Osteoblast (primary cell): ENCODE measurements at regions not wholly inside any gene's neighbourhood (a gene's known extent, or its start where the extent isn't known, plus 50 kb on each side); places are given as distances from the start of the nearest gene placed in this dataset.
"Not testable (repeated sequence)": the region's sequence is repeated elsewhere in the genome, so short reads cannot be mapped to it uniquely, and the experiment has no call there.

Experiments
- DNase-seq: peaks from one replicate; pipeline ENCODE4 v3.0.0; 2011; ENCODE audit warnings: low spot score, mixed read lengths; ENCODE audit not compliant: insufficient read length; ENCODE audit errors: missing footprints
- H2AFZ ChIP-seq: 2 replicates; pipeline ENCODE4 v1.6.0; 2011; ENCODE audit warnings: mild to moderate bottlenecking, low read length
- H3K27ac ChIP-seq: 2 replicates; pipeline ENCODE4 v1.5.1; 2011; ENCODE audit warnings: mild to moderate bottlenecking, low read depth, low read length, moderate library complexity
- H3K27me3 ChIP-seq: 2 replicates; pipeline ENCODE4 v1.6.0; 2012; ENCODE audit warnings: mild to moderate bottlenecking, control low read depth, inconsistent platforms, low read length, moderate library complexity; ENCODE audit not compliant: insufficient read depth
- H3K36me3 ChIP-seq: 2 replicates; pipeline ENCODE4 v1.5.1; 2011; ENCODE audit warnings: mild to moderate bottlenecking, low read length, control low read depth, moderate library complexity; ENCODE audit not compliant: insufficient read depth
- H3K4me1 ChIP-seq: 2 replicates; pipeline ENCODE4 v1.5.1; 2011; ENCODE audit warnings: mild to moderate bottlenecking, low read length, control low read depth, moderate library complexity; ENCODE audit not compliant: insufficient read depth
- H3K4me2 ChIP-seq: 2 replicates; pipeline ENCODE4 v1.6.0; 2011; ENCODE audit warnings: mild to moderate bottlenecking, low read length; ENCODE audit not compliant: insufficient read depth
- H3K4me3 ChIP-seq: fragments of 200-600 bp; sonication (generic); 3 replicates; pipeline ENCODE4 v1.5.1; 2012; ENCODE audit warnings: mild to moderate bottlenecking, low read length, inconsistent platforms; ENCODE audit not compliant: insufficient read depth
- H3K79me2 ChIP-seq: 2 replicates; pipeline ENCODE4 v1.6.0; 2012; ENCODE audit warnings: mild to moderate bottlenecking, low read length, control low read depth, inconsistent platforms; ENCODE audit not compliant: insufficient read depth
- H3K9me3 ChIP-seq: 2 replicates; pipeline ENCODE4 v1.5.1; 2011; ENCODE audit warnings: low read depth, low read length, control low read depth
- H4K20me1 ChIP-seq: 2 replicates; pipeline ENCODE4 v1.6.0; 2012; ENCODE audit warnings: mild to moderate bottlenecking, low read length, control low read depth; ENCODE audit not compliant: insufficient read depth
- CTCF ChIP-seq: IDR thresholded peaks from 2 replicates; pipeline ENCODE4 v1.5.1; 2011; ENCODE audit warnings: mild to moderate bottlenecking, low read depth, low read length, moderate library complexity; ENCODE audit errors: extremely low read depth

GRCh38 chr6:122182061-122182460 lies 217.4 kb upstream of the HSF2 start:
- Histone ChIP-seq H3K79me2 (no peaks in the 10 kb centered on the region), H3K9me3 (no peaks in the 10 kb centered on the region), H3K4me2 (no peak overlapping the region), H3K36me3 (no peaks in the 10 kb centered on the region), H2AFZ (no peak overlapping the region), H3K27me3 (no peaks in the 10 kb centered on the region), H3K27ac (no peak overlapping the region), H4K20me1 (no peaks in the 10 kb centered on the region), H3K4me3 (no peak overlapping the region), H3K4me1 (peaks cover 3% of the 10 kb centered on the region)
- no peak for DNase-seq
- TF ChIP-seq CTCF: no peak

DNA sequence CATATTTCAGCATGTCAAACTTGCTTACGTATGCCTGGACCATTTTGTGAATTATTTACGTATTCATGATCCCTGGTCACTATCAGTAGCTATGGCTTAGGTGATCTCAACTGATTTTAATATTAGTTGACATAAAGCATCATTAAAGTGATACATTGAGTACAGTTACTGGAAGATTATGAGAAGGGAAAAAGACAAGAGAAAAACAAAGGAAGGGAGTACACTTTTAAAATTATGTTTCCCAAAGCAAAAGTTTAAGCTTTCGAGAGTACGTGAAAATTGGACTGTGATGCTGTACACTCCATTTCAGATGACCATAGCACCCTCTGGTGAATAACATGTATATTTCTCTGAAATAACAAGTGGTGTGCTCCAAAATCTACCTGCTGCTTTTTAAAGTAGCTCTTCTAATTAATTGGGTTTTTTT lies 215.0 kb upstream of the HSF2 start:
- H3K36me3 ChIP-seq: no peaks in the 10 kb centered on the region
- peak overlapping the region; percentile 67 for H3K4me3 ChIP-seq
- TF ChIP-seq CTCF: peak; percentile 58
- DNase-seq: no peak
- H3K27ac ChIP-seq: no peak overlapping the region
- H3K27me3 ChIP-seq: no peaks in the 10 kb centered on the region
- no peaks in the 10 kb centered on the region for H3K9me3 ChIP-seq
- peak overlapping the region; percentile 78 for H2AFZ ChIP-seq
- H3K79me2 ChIP-seq: no peaks in the 10 kb centered on the region
- no peaks in the 10 kb centered on the region for H4K20me1 ChIP-seq
- peaks cover 3% of the 10 kb centered on the region for H3K4me1 ChIP-seq
- H3K4me2 ChIP-seq: peak overlapping the region; percentile 69

DNA sequence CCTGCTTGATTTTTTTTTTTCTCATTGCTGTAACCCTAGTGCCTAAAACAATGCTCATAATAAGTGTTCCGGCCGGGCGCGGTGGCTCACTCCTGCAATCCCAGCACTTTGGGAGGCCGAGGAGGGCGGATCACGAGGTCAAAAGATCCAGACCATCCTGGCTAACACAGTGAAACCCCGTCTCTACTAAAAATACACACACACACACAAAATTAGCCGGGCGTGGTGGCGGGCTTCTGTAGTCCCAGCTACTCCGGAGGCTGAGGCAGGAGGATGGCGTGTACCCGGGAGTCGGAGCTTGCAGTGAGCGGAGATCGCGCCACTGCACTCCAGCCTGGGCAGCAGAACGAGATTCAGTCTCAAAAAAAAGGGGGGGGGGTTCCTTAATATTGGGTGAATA lies 214.0 kb upstream of the HSF2 start:
- not testable (repeated sequence) for H3K79me2 ChIP-seq, H3K27me3 ChIP-seq

DNA sequence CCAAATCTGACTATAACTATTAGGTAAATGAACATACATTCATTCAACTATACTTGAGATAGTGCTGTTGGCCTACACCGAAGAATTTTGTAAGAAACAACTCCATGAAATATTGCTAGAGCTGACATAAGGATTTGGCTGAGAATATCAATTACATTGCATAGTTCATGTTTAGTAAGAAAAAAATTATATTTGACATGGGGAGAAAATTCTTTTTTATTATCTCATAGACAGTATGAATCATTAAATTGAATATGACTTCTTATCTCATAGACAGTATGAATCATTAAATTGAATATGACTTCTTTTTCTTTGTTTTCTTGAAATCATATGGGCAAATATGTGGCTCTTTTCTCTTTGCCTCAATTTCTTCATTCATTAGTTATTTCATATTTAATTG lies 212.3 kb upstream of the HSF2 start:
- Histone ChIP-seq H3K27me3 (no peaks in the 10 kb centered on the region), H3K9me3 (no peaks in the 10 kb centered on the region), H4K20me1 (no peaks in the 10 kb centered on the region), H3K4me1 (peaks cover 3% of the 10 kb centered on the region), H3K4me3 (no peak overlapping the region), H3K27ac (no peak overlapping the region), H3K36me3 (no peaks in the 10 kb centered on the region), H3K79me2 (no peaks in the 10 kb centered on the region), H2AFZ (no peak overlapping the region), H3K4me2 (no peak overlapping the region)
- no peak for TF ChIP-seq CTCF
- DNase-seq: no peak

More for the DNA sequence above, 214.0 kb upstream of the HSF2 start:
- not testable (repeated sequence) for H3K4me1 ChIP-seq, H4K20me1 ChIP-seq, H3K36me3 ChIP-seq, H3K27ac ChIP-seq, H2AFZ ChIP-seq, H3K4me3 ChIP-seq, H3K4me2 ChIP-seq, H3K9me3 ChIP-seq, DNase-seq

DNA sequence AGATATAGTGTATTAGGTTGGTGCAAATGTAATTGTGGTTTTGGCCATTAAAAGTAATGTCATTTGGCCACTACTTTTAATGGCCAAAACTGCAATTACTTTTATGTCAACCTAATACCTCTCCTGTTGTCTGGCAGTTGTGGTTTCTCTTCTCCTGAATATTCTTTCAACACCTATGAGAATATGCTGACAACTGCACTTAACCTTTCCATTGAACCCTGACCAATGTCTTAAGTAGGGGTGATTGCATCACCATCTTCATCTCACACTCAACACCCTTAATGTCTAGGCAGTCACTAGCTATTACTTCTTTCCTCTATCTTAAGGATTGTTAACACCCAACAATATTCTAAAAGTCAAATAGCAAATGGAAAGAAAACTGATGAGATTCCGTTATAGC lies 200.5 kb upstream of the HSF2 start:
- Histone ChIP-seq H3K27me3 (no peaks in the 10 kb centered on the region), H3K4me3 (no peak overlapping the region), H3K4me2 (no peak overlapping the region), H3K4me1 (no peaks in the 10 kb centered on the region), H4K20me1 (no peaks in the 10 kb centered on the region), H3K9me3 (no peaks in the 10 kb centered on the region), H3K27ac (no peak overlapping the region), H3K36me3 (no peaks in the 10 kb centered on the region), H2AFZ (no peak overlapping the region), H3K79me2 (no peaks in the 10 kb centered on the region)
- TF ChIP-seq CTCF: no peak
- no peak for DNase-seq
